HepG2 (cell line): ENCODE measurements at regions not wholly inside any gene's neighbourhood (a gene's known extent, or its start where the extent isn't known, plus 50 kb on each side); places are given as distances from the start of the nearest gene placed in this dataset.

Experiments
- FOXA1 ChIP-seq, 2 experiments: fragments of 450-650 bp in 1 of 2; sonication (generic) in 1 of 2; formaldehyde crosslinking in 1 of 2; IDR thresholded peaks; 2 replicates each; pipeline versions ENCODE4 v1.4.0 to v1.6.1; 2016 to 2020; ENCODE audit warnings: missing genetic modification reagents in 1 of 2
- MAFF ChIP-seq: IDR thresholded peaks from 2 replicates; pipeline ENCODE4 v1.6.1; 2011; ENCODE audit warnings: low read depth, low read length, improper control_type of control experiment
- POLR2G ChIP-seq: fragments of 200-400 bp; formaldehyde crosslinking; IDR thresholded peaks from 2 replicates; pipeline ENCODE4 v1.6.1; 2018; ENCODE audit warnings: mild to moderate bottlenecking, low read depth, low read length, moderate library complexity
- TBP ChIP-seq: sonication (generic); formaldehyde crosslinking; IDR thresholded peaks from 2 replicates; pipeline ENCODE4 v1.5.0; 2020; ENCODE audit warnings: missing genetic modification reagents
- THAP11 ChIP-seq: IDR thresholded peaks from 2 replicates; pipeline ENCODE4 v1.6.1; 2016; ENCODE audit warnings: missing biosample characterization, missing genetic modification reagents
- ZFP62 ChIP-seq: sonication (generic); formaldehyde crosslinking; IDR thresholded peaks from 2 replicates; pipeline ENCODE4 v1.4.0; 2020; ENCODE audit warnings: missing genetic modification reagents
- ZKSCAN8 ChIP-seq: IDR thresholded peaks from 2 replicates; pipeline ENCODE4 v1.6.1; 2016; ENCODE audit warnings: borderline replicate concordance, missing genetic modification reagents, missing compliant biosample characterization
- ZNF232 ChIP-seq: sonication (generic); formaldehyde crosslinking; IDR thresholded peaks from 2 replicates; pipeline ENCODE4 v1.4.0; 2020; ENCODE audit warnings: missing genetic modification reagents, borderline replicate concordance
- ZNF274 ChIP-seq: sonication (generic); formaldehyde crosslinking; IDR thresholded peaks from 2 replicates; pipeline ENCODE4 v1.5.1; 2020; ENCODE audit warnings: mild to moderate bottlenecking, missing genetic modification reagents
- ZNF44 ChIP-seq: sonication (generic); formaldehyde crosslinking; IDR thresholded peaks from 2 replicates; pipeline ENCODE4 v1.5.1; 2020; ENCODE audit warnings: mild to moderate bottlenecking, missing genetic modification reagents
- ZNF563 ChIP-seq: sonication (generic); formaldehyde crosslinking; IDR thresholded peaks from 2 replicates; pipeline ENCODE4 v1.8.0; 2022; ENCODE audit warnings: mild to moderate bottlenecking, moderate library complexity, missing genetic modification reagents
- ZNF589 ChIP-seq: sonication (generic); formaldehyde crosslinking; conservative IDR thresholded peaks from 2 replicates; pipeline ENCODE4 v1.8.0; 2022; ENCODE audit warnings: mild to moderate bottlenecking, moderate library complexity, missing genetic modification reagents
- ZNF816 ChIP-seq: sonication (generic); formaldehyde crosslinking; IDR thresholded peaks from 2 replicates; pipeline ENCODE4 v1.8.0; 2022; ENCODE audit warnings: missing genetic modification reagents, mild to moderate bottlenecking, borderline replicate concordance
- ZSCAN9 ChIP-seq: IDR thresholded peaks from 2 replicates; pipeline ENCODE4 v1.6.1; 2016; ENCODE audit warnings: borderline replicate concordance
- TF ChIP-seq, protein P1 (sequence below), 2 experiments: fragments of 450-650 bp in 1 of 2; sonication (generic) in 1 of 2; formaldehyde crosslinking; IDR thresholded peaks; 2 replicates each; pipeline versions ENCODE4 v1.5.0 to v1.8.0; 2020 to 2022; ENCODE audit warnings: mild to moderate bottlenecking in 1 of 2, missing genetic modification reagents in 1 of 2
- TF ChIP-seq, protein P2 (sequence below): sonication (generic); formaldehyde crosslinking; IDR thresholded peaks from 2 replicates; pipeline ENCODE4 v1.4.0; 2020; ENCODE audit warnings: missing genetic modification reagents, mild to moderate bottlenecking, borderline replicate concordance
- TF ChIP-seq, protein P3 (sequence below): sonication (generic); formaldehyde crosslinking; IDR thresholded peaks from 2 replicates; pipeline ENCODE4 v1.4.0; 2020; ENCODE audit warnings: mild to moderate bottlenecking, low read depth, missing genetic modification reagents
- TF ChIP-seq, protein P4 (sequence below): sonication (generic); formaldehyde crosslinking; IDR thresholded peaks from 2 replicates; pipeline ENCODE4 v1.4.0; 2020; ENCODE audit warnings: mild to moderate bottlenecking, missing genetic modification reagents
- TF ChIP-seq, protein P5 (sequence below): sonication (generic); formaldehyde crosslinking; IDR thresholded peaks from 2 replicates; pipeline ENCODE4 v1.4.0; 2020; ENCODE audit warnings: low read depth, mild to moderate bottlenecking, missing genetic modification reagents
- TF ChIP-seq, protein P6 (sequence below): sonication (generic); formaldehyde crosslinking; conservative IDR thresholded peaks from 2 replicates; pipeline ENCODE4 v1.4.0; 2020; ENCODE audit warnings: missing genetic modification reagents
- TF ChIP-seq, protein P7 (sequence below): sonication (generic); formaldehyde crosslinking; IDR thresholded peaks from 2 replicates; pipeline ENCODE4 v1.8.1; 2023; ENCODE audit warnings: mild to moderate bottlenecking, missing genetic modification reagents

DNA sequence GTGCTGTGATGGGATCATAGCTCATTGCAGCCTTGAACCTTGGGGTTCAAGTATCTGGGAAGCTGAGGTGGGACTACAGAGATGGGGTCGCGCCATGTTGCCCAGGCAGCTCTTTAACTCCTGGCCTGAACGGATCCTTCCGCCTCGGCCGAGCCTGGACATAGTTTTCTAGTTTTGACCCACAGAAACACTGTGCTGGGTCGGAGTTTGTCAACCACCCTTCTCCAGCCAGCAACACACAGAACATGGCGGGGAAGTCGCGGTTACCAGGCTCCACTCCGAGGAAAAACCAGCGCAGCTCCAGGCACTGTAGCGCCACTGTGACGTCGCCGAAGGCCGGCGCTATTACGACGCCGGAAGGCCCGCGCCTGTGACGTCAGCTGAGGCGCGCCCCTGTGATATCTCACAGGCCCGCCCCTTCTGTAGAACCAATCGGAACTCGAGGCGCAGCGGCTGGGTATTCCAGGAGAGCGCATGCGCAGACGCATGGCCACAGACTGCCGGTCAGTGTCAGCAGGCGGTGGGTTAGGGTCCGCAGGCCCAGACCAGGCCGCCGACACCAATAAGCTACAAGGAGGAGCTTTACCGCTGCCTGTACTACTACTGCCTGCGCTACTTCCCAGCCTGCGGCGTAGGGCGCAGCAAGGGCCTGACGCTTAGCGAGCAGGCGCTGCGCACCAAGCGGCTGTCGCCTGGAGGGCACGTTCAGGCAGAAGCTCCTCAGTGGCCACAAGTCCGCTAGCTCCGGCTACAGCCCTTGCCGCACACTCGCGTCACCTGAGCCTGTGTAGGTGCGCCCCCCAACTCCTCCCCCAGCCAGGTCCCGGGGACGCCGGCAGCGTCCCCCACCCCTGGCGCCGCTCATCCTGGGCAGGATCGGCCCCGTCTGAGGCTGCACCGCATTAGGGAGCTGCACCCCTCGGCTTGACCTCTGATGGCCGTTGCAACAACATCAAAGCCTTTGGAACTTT lies 135.2 kb upstream of the KCTD7 start (continued):
- TF ChIP-seq, protein P1, sequence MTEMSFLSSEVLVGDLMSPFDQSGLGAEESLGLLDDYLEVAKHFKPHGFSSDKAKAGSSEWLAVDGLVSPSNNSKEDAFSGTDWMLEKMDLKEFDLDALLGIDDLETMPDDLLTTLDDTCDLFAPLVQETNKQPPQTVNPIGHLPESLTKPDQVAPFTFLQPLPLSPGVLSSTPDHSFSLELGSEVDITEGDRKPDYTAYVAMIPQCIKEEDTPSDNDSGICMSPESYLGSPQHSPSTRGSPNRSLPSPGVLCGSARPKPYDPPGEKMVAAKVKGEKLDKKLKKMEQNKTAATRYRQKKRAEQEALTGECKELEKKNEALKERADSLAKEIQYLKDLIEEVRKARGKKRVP (CRISPR knock-in tag; IDR thresholded peaks at IDR 0.05): peak in 1 of 2 experiments; percentile 77; a peak in 2 of 4 replicates
- TF ChIP-seq, protein P2, sequence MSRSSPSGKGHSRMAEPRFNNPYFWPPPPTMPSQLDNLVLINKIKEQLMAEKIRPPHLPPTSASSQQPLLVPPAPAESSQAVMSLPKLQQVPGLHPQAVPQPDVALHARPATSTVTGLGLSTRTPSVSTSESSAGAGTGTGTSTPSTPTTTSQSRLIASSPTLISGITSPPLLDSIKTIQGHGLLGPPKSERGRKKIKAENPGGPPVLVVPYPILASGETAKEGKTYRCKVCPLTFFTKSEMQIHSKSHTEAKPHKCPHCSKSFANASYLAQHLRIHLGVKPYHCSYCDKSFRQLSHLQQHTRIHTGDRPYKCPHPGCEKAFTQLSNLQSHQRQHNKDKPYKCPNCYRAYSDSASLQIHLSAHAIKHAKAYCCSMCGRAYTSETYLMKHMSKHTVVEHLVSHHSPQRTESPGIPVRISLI: no peak; the same call in 1 of the 2 replicates
- TF ChIP-seq ZKSCAN8 (CRISPR knock-in tag) (0 out of 2 replicates have a peak, but pooled peaks have one; percentile 34), ZNF589 (CRISPR knock-in tag) (peak; percentile 91), FOXA1 (IDR thresholded peaks at IDR 0.05) (no peak), FOXA1 (CRISPR knock-in tag; IDR thresholded peaks at IDR 0.05) (no peak; the same call in 1 of the 2 replicates), MAFF (no peak), TBP (CRISPR knock-in tag) (no peak), ZSCAN9 (CRISPR knock-in tag) (0 out of 2 replicates have a peak, but pooled peaks have one; percentile 22), ZNF232 (peak; percentile 94; the same call in 1 of the 2 replicates), POLR2G (peak; percentile 97), THAP11 (CRISPR knock-in tag) (peak; percentile 90), ZNF816 (peak; percentile 74; the same call in 1 of the 2 replicates), ZNF274 (peak; percentile 97), ZFP62 (CRISPR knock-in tag) (peak; percentile 62; the same call in 1 of the 2 replicates), ZNF44 (CRISPR knock-in tag) (no peak), ZNF563 (CRISPR knock-in tag) (peak; percentile 84)
- TF ChIP-seq, protein P3, sequence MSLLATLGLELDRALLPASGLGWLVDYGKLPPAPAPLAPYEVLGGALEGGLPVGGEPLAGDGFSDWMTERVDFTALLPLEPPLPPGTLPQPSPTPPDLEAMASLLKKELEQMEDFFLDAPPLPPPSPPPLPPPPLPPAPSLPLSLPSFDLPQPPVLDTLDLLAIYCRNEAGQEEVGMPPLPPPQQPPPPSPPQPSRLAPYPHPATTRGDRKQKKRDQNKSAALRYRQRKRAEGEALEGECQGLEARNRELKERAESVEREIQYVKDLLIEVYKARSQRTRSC (CRISPR knock-in tag): no peak
- TF ChIP-seq, protein P4, sequence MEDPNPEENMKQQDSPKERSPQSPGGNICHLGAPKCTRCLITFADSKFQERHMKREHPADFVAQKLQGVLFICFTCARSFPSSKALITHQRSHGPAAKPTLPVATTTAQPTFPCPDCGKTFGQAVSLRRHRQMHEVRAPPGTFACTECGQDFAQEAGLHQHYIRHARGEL (CRISPR knock-in tag): 0 out of 2 replicates have a peak, but pooled peaks have one; percentile 25
- TF ChIP-seq, protein P5, sequence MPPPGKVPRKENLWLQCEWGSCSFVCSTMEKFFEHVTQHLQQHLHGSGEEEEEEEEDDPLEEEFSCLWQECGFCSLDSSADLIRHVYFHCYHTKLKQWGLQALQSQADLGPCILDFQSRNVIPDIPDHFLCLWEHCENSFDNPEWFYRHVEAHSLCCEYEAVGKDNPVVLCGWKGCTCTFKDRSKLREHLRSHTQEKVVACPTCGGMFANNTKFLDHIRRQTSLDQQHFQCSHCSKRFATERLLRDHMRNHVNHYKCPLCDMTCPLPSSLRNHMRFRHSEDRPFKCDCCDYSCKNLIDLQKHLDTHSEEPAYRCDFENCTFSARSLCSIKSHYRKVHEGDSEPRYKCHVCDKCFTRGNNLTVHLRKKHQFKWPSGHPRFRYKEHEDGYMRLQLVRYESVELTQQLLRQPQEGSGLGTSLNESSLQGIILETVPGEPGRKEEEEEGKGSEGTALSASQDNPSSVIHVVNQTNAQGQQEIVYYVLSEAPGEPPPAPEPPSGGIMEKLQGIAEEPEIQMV (CRISPR knock-in tag): no peak; the same call in 1 of the 2 replicates
- TF ChIP-seq, protein P6, sequence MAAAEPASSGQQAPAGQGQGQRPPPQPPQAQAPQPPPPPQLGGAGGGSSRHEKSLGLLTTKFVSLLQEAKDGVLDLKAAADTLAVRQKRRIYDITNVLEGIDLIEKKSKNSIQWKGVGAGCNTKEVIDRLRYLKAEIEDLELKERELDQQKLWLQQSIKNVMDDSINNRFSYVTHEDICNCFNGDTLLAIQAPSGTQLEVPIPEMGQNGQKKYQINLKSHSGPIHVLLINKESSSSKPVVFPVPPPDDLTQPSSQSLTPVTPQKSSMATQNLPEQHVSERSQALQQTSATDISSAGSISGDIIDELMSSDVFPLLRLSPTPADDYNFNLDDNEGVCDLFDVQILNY: no peak
- TF ChIP-seq, protein P7, sequence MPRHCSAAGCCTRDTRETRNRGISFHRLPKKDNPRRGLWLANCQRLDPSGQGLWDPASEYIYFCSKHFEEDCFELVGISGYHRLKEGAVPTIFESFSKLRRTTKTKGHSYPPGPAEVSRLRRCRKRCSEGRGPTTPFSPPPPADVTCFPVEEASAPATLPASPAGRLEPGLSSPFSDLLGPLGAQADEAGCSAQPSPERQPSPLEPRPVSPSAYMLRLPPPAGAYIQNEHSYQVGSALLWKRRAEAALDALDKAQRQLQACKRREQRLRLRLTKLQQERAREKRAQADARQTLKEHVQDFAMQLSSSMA (CRISPR knock-in tag): no peak; the same call in 1 of the 2 replicates
